ENCODE measurements at regions not wholly inside any gene's neighbourhood (a gene's known extent, or its start where the extent isn't known, plus 50 kb on each side); places are given as distances from the start of the nearest gene placed in this dataset.

GRCh38 chr10:3445648-3446047, 273.1 kb upstream of the PITRM1 start:
- no peak for TF ChIP-seq CTCF (IDR thresholded peaks at IDR 0.05; ENCODE audit: low read depth, low read length, poor library complexity, severe bottlenecking)
- TF ChIP-seq EZH2phosphoT487 (IDR thresholded peaks at IDR 0.05; ENCODE audit: borderline replicate concordance, low read length) = no peak
